Loucy (cell line): ENCODE measurements at regions not wholly inside any gene's neighbourhood (a gene's known extent, or its start where the extent isn't known, plus 50 kb on each side); places are given as distances from the start of the nearest gene placed in this dataset.

ENCODE experiments used
- H2AFZ ChIP-seq: fragments of 200-600 bp; sonication (generic); 2 replicates; pipeline ENCODE4 v1.6.0; 2016; ENCODE audit warnings: antibody characterized with exemption, mild to moderate bottlenecking, low read length, moderate library complexity
- H3F3A ChIP-seq: fragments of 200-600 bp; 2 replicates; pipeline ENCODE4 v1.6.0; 2016; ENCODE audit warnings: antibody characterized with exemption, low read depth, mild to moderate bottlenecking
- H3K27me3 ChIP-seq: fragments of 200-600 bp; sonication (generic); 2 replicates; pipeline ENCODE4 v1.6.1; 2014; ENCODE audit warnings: low read length, mild to moderate bottlenecking; ENCODE audit not compliant: insufficient read depth, poor library complexity, severe bottlenecking
- H3K36me3 ChIP-seq: fragments of 200-600 bp; sonication (generic); 2 replicates; pipeline ENCODE4 v1.6.1; 2016; ENCODE audit warnings: low read length; ENCODE audit not compliant: insufficient read depth
- H3K4me1 ChIP-seq: fragments of 200-600 bp; sonication (generic); 2 replicates; pipeline ENCODE4 v1.5.1; 2014; ENCODE audit warnings: low read length, mild to moderate bottlenecking; ENCODE audit not compliant: insufficient read depth, poor library complexity, severe bottlenecking
- H3K4me2 ChIP-seq: fragments of 200-600 bp; sonication (generic); 2 replicates; pipeline ENCODE4 v1.6.0; 2014; ENCODE audit warnings: antibody characterized with exemption, low read length, low read depth, mild to moderate bottlenecking; ENCODE audit not compliant: poor library complexity, severe bottlenecking
- H3K4me3 ChIP-seq: fragments of 200-600 bp; sonication (generic); 2 replicates; pipeline ENCODE4 v1.5.1; 2014; ENCODE audit warnings: low read length, mild to moderate bottlenecking, mixed read lengths; ENCODE audit not compliant: poor library complexity, severe bottlenecking
- H3K79me2 ChIP-seq: fragments of 200-600 bp; sonication (generic); 2 replicates; pipeline ENCODE4 v1.6.1; 2014; ENCODE audit warnings: low read length; ENCODE audit not compliant: insufficient read depth
- H3K9ac ChIP-seq: fragments of 200-600 bp; sonication (generic); 2 replicates; pipeline ENCODE4 v1.6.0; 2014; ENCODE audit warnings: mild to moderate bottlenecking, low read depth, low read length, moderate library complexity; ENCODE audit not compliant: poor library complexity, severe bottlenecking
- H3K9me2 ChIP-seq: fragments of 200-600 bp; sonication (generic); replicated peaks from 2 replicates; pipeline ENCODE4 v1.6.1; 2016; ENCODE audit warnings: low read depth, low read length, mixed read lengths
- H3K9me3 ChIP-seq: fragments of 200-600 bp; sonication (generic); 2 replicates; pipeline ENCODE4 v1.6.1; 2014; ENCODE audit warnings: mild to moderate bottlenecking, antibody characterized with exemption, low read length, low read depth; ENCODE audit not compliant: insufficient read depth
- H4K20me1 ChIP-seq: fragments of 200-600 bp; sonication (generic); 2 replicates; pipeline ENCODE4 v1.6.0; 2014; ENCODE audit warnings: antibody characterized with exemption, low read length, mild to moderate bottlenecking; ENCODE audit not compliant: insufficient read depth, poor library complexity, severe bottlenecking
- CTCF ChIP-seq: fragments of 200-600 bp; sonication (generic); conservative IDR thresholded peaks from 2 replicates; pipeline ENCODE4 v1.5.1; 2014; ENCODE audit warnings: mild to moderate bottlenecking, antibody characterized with exemption, low read length
- EZH2phosphoT487 ChIP-seq: fragments of 200-600 bp; IDR thresholded peaks from 2 replicates; pipeline ENCODE4 v1.6.1; 2018; ENCODE audit warnings: antibody characterized with exemption, mild to moderate bottlenecking, moderate library complexity, borderline replicate concordance

- H3K9me3 ChIP-seq, result no peaks in the 10 kb centered on the region
- H3K4me3 ChIP-seq, result no peak overlapping the region
- no peaks in the 10 kb centered on the region for H3K9me2 ChIP-seq
- H3K36me3 ChIP-seq, result no peaks in the 10 kb centered on the region
- H3K27me3 ChIP-seq, result no peaks in the 10 kb centered on the region
- TF ChIP-seq CTCF (no peak), EZH2phosphoT487 (no peak)
- H3K4me2 ChIP-seq, result no peak overlapping the region
- no peaks in the 10 kb centered on the region for H3F3A ChIP-seq
- no peaks in the 10 kb centered on the region for H3K79me2 ChIP-seq
- no peaks in the 10 kb centered on the region for H4K20me1 ChIP-seq
- no peak overlapping the region for H3K9ac ChIP-seq
- no peaks in the 10 kb centered on the region for H3K4me1 ChIP-seq
- H2AFZ ChIP-seq, result no peak overlapping the region
Observed at GRCh38 chr3:16119887-16120286, 54.6 kb upstream of the GALNT15 start.

GRCh38 chr3:16121391-16121790 is 53.1 kb upstream of the GALNT15 start:
- H3K9ac ChIP-seq, result no peak overlapping the region
- H3K4me3 ChIP-seq, result no peak overlapping the region
- no peaks in the 10 kb centered on the region for H3K36me3 ChIP-seq
- H3F3A ChIP-seq, result no peaks in the 10 kb centered on the region
- H3K4me2 ChIP-seq, result no peak overlapping the region
- TF ChIP-seq CTCF, result no peak
- TF ChIP-seq EZH2phosphoT487, result no peak
- H3K9me2 ChIP-seq, result no peaks in the 10 kb centered on the region
- no peaks in the 10 kb centered on the region for H3K4me1 ChIP-seq
- no peaks in the 10 kb centered on the region for H4K20me1 ChIP-seq
- H3K27me3 ChIP-seq, result no peaks in the 10 kb centered on the region
- H3K79me2 ChIP-seq, result no peaks in the 10 kb centered on the region
- H2AFZ ChIP-seq, result no peak overlapping the region
- no peaks in the 10 kb centered on the region for H3K9me3 ChIP-seq

- H4K20me1 ChIP-seq, result no peaks in the 10 kb centered on the region
- H3K4me3 ChIP-seq, result no peak overlapping the region
- H3K79me2 ChIP-seq, result no peaks in the 10 kb centered on the region
Observed at GRCh38 chr3:16122155-16122554, 52.3 kb upstream of the GALNT15 start.

More at GRCh38 chr3:16122155-16122554, 52.3 kb upstream of the GALNT15 start:
- TF ChIP-seq EZH2phosphoT487 (no peak), CTCF (no peak)
- Histone ChIP-seq H3K9me2 (no peaks in the 10 kb centered on the region), H3K27me3 (no peaks in the 10 kb centered on the region), H3K9ac (no peak overlapping the region), H3K4me2 (no peak overlapping the region), H2AFZ (no peak overlapping the region), H3K4me1 (no peaks in the 10 kb centered on the region), H3F3A (no peaks in the 10 kb centered on the region), H3K9me3 (no peaks in the 10 kb centered on the region), H3K36me3 (no peaks in the 10 kb centered on the region)
